22Rv1 (cell line): ENCODE measurements at regions not wholly inside any gene's neighbourhood (a gene's known extent, or its start where the extent isn't known, plus 50 kb on each side); places are given as distances from the start of the nearest gene placed in this dataset.

Source experiments
- H3K27ac ChIP-seq: fragments of 450-650 bp; 2 replicates; pipeline ENCODE4 v1.5.1; 2017
- CTCF ChIP-seq: fragments of 450-650 bp; IDR thresholded peaks from 2 replicates; pipeline ENCODE4 v1.5.1; 2017; ENCODE audit warnings: mild to moderate bottlenecking
- ZFX ChIP-seq: fragments of 450-650 bp; IDR thresholded peaks from 2 replicates; pipeline ENCODE4 v1.6.1; 2017; ENCODE audit warnings: antibody characterized with exemption, borderline replicate concordance

GRCh38 chr14:27234331-27234730, 636.5 kb upstream of the NOVA1 start:
- TF ChIP-seq ZFX = no peak
- TF ChIP-seq CTCF = no peak
- no peak overlapping the region for H3K27ac ChIP-seq

- no peak for TF ChIP-seq CTCF
- no peak for TF ChIP-seq ZFX
- H3K27ac ChIP-seq = no peak overlapping the region
These were observed 638.8 kb upstream of the NOVA1 start for GRCh38 chr14:27236601-27237000.

GRCh38 chr14:27242874-27243273, 645.0 kb upstream of the NOVA1 start:
- no peak for TF ChIP-seq ZFX
- no peak for TF ChIP-seq CTCF
- no peak overlapping the region for H3K27ac ChIP-seq

- TF ChIP-seq ZFX = no peak
- no peak for TF ChIP-seq CTCF
- H3K27ac ChIP-seq = no peak overlapping the region
These were observed 645.5 kb upstream of the NOVA1 start for GRCh38 chr14:27243365-27243764.

- H3K27ac ChIP-seq = no peak overlapping the region
These were observed 648.1 kb upstream of the NOVA1 start for GRCh38 chr14:27245947-27246346.

GRCh38 chr14:27253966-27254365, 656.1 kb upstream of the NOVA1 start:
- TF ChIP-seq ZFX (no peak), CTCF (no peak)
- no peak overlapping the region for H3K27ac ChIP-seq

More at GRCh38 chr14:27245947-27246346, 648.1 kb upstream of the NOVA1 start:
- TF ChIP-seq ZFX = no peak
- TF ChIP-seq CTCF = no peak

GRCh38 chr14:27256805-27257204, 659.0 kb upstream of the NOVA1 start:
- no peak for TF ChIP-seq CTCF
- no peak for TF ChIP-seq ZFX
- no peak overlapping the region for H3K27ac ChIP-seq
